H1 (cell line): ENCODE measurements at regions not wholly inside any gene's neighbourhood (a gene's known extent, or its start where the extent isn't known, plus 50 kb on each side); places are given as distances from the start of the nearest gene placed in this dataset.

Experiments
- CTCF ChIA-PET: fragments of 300-600 bp; sonication (Branson Sonifier 250); formaldehyde crosslinking; loops from one replicate; lab custom pipeline; 2021; ENCODE audit not compliant: partially characterized antibody; lab: Charles Lee
- POLR2A ChIA-PET: fragments of 300-600 bp; sonication (Branson Sonifier 250); formaldehyde crosslinking; loops from one replicate; lab custom pipeline; 2021; ENCODE audit warnings: inconsistent platforms; ENCODE audit not compliant: partially characterized antibody; lab: Charles Lee
- DNase-seq, 2 experiments: peaks; one replicate each; pipeline versions ENCODE4 v3.0.0 to v3.0.0-alpha.2; 2010 to 2022; ENCODE audit warnings: low spot score in 2 of 2, low read depth in 1 of 2, mixed read lengths in 1 of 2
- FAIRE-seq: peaks from 2 replicates; lab custom pipeline; 2011; peaks lifted over from hg19 to GRCh38; lab: Jason Lieb, UNC
- H2AFZ ChIP-seq: 2 replicates; pipeline ENCODE4 v1.8.1; 2012; ENCODE audit warnings: low read length, inconsistent platforms
- H2AK5ac ChIP-seq: 2 replicates; pipeline ENCODE4 v1.6.1; 2013; ENCODE audit warnings: low read depth, low read length
- H2BK120ac ChIP-seq: replicated peaks from 2 replicates; pipeline ENCODE3; 2013; ENCODE audit warnings: low read depth, low read length, inconsistent platforms
- H2BK12ac ChIP-seq: 2 replicates; pipeline ENCODE4 v1.6.1; 2013; ENCODE audit warnings: low read depth, low read length
- H2BK15ac ChIP-seq: 2 replicates; pipeline ENCODE4 v1.6.1; 2013; ENCODE audit warnings: low read length
- H2BK20ac ChIP-seq: 2 replicates; pipeline ENCODE4 v1.6.1; 2013; ENCODE audit warnings: low read length
- H2BK5ac ChIP-seq: 2 replicates; pipeline ENCODE4 v1.6.1; 2013; ENCODE audit warnings: low read depth, low read length
- H3K14ac ChIP-seq: 2 replicates; pipeline ENCODE4 v1.6.1; 2013; ENCODE audit warnings: inconsistent platforms; ENCODE audit not compliant: insufficient read length
- H3K18ac ChIP-seq: 2 replicates; pipeline ENCODE4 v1.6.1; 2013; ENCODE audit warnings: low read length; ENCODE audit errors: extremely low read depth
- H3K23ac ChIP-seq: 2 replicates; pipeline ENCODE4 v1.6.1; 2013; ENCODE audit warnings: inconsistent platforms; ENCODE audit not compliant: insufficient read length
- H3K23me2 ChIP-seq: 2 replicates; pipeline ENCODE4 v1.6.1; 2013; ENCODE audit warnings: low read depth, low read length
- H3K27ac ChIP-seq: 2 replicates; pipeline ENCODE4 v1.6.1; 2011; ENCODE audit warnings: low read depth, low read length, inconsistent platforms
- H3K27me3 ChIP-seq, 4 experiments: replicated peaks in 1 of 4; 1 replicate in 1 of 4; 2 replicates in 3 of 4; pipeline versions ENCODE4 v1.6.1 to v1.8.1; 2011 to 2013; ENCODE audit warnings: low read length in 3 of 4, mild to moderate bottlenecking in 3 of 4, inconsistent platforms in 2 of 4, mixed read lengths in 2 of 4, moderate library complexity in 1 of 4; ENCODE audit not compliant: control insufficient read depth in 3 of 4, insufficient read depth in 3 of 4; ENCODE audit errors: extremely low read depth in 1 of 4
- H3K36me3 ChIP-seq, 4 experiments: 2 replicates each; pipeline versions ENCODE4 v1.6.1 to v1.8.1; 2011 to 2013; ENCODE audit warnings: mild to moderate bottlenecking in 4 of 4, low read length in 3 of 4, moderate library complexity in 2 of 4, control low read depth in 1 of 4, inconsistent platforms in 1 of 4; ENCODE audit not compliant: insufficient read depth in 4 of 4, control insufficient read depth in 2 of 4
- H3K4ac ChIP-seq: replicated peaks from 2 replicates; pipeline ENCODE3; 2013; ENCODE audit warnings: low read length, low read depth, mixed read lengths, inconsistent platforms; ENCODE audit not compliant: insufficient read length
- H3K4me1 ChIP-seq, 4 experiments: replicated peaks in 1 of 4; 1 replicate in 1 of 4; 2 replicates in 3 of 4; pipeline versions ENCODE4 v1.6.1 to v1.8.1; 2011 to 2013; ENCODE audit warnings: low read length in 3 of 4, inconsistent platforms in 2 of 4, mixed read lengths in 1 of 4; ENCODE audit not compliant: insufficient read depth in 4 of 4, control insufficient read depth in 3 of 4
- H3K4me2 ChIP-seq, 2 experiments: 2 replicates each; pipeline versions ENCODE4 v1.6.1 to v1.8.1; 2011 to 2013; ENCODE audit warnings: low read depth in 2 of 2, low read length in 2 of 2, control low read depth in 1 of 2, inconsistent platforms in 1 of 2, mild to moderate bottlenecking in 1 of 2; ENCODE audit not compliant: insufficient read depth in 1 of 2
- H3K4me3 ChIP-seq, 4 experiments: fragments of 200-600, 300-600 bp in 1 of 4; sonication (generic), shearing (Covaris generic), sonication (Bioruptor Twin) in 1 of 4; 2 replicates each; pipeline versions ENCODE4 v1.5.1 to v1.8.1; 2011 to 2016; ENCODE audit warnings: low read length in 4 of 4, low read depth in 3 of 4, control low read depth in 2 of 4, inconsistent platforms in 2 of 4, mild to moderate bottlenecking in 2 of 4, mixed read lengths in 1 of 4, moderate library complexity in 1 of 4; ENCODE audit not compliant: insufficient read depth in 2 of 4; ENCODE audit errors: extremely low read depth in 1 of 4
- H3K56ac ChIP-seq: replicated peaks from 2 replicates; pipeline ENCODE3; 2013; ENCODE audit warnings: low read depth, mild to moderate bottlenecking, mixed read lengths, low read length, inconsistent platforms; ENCODE audit not compliant: insufficient read length
- H3K79me1 ChIP-seq: 2 replicates; pipeline ENCODE4 v1.6.1; 2013; ENCODE audit warnings: low read depth, low read length, control low read depth
- H3K79me2 ChIP-seq, 2 experiments: 2 replicates each; pipeline versions ENCODE4 v1.6.1 to v1.8.1; 2012 to 2013; ENCODE audit warnings: low read length in 2 of 2, mild to moderate bottlenecking in 2 of 2, inconsistent platforms in 1 of 2; ENCODE audit not compliant: insufficient read depth in 2 of 2, control insufficient read depth in 1 of 2
- H3K9ac ChIP-seq, 4 experiments: replicated peaks in 1 of 4; 1 replicate in 1 of 4; 2 replicates in 3 of 4; pipeline versions ENCODE4 v1.6.1 to v1.8.1; 2011 to 2013; ENCODE audit warnings: low read depth in 3 of 4, low read length in 3 of 4, control low read depth in 2 of 4, mild to moderate bottlenecking in 2 of 4, moderate library complexity in 2 of 4, inconsistent platforms in 1 of 4; ENCODE audit errors: extremely low read depth in 1 of 4
- H3K9me3 ChIP-seq, 2 experiments: 2 replicates each; pipeline versions ENCODE4 v1.6.1 to v1.8.1; 2012 to 2013; ENCODE audit warnings: mild to moderate bottlenecking in 2 of 2, moderate library complexity in 2 of 2, control low read depth in 1 of 2, inconsistent platforms in 1 of 2, low read depth in 1 of 2, low read length in 1 of 2, mixed read lengths in 1 of 2; ENCODE audit not compliant: insufficient read depth in 2 of 2
- H4K20me1 ChIP-seq, 2 experiments: replicated peaks in 1 of 2; 2 replicates each; pipeline versions ENCODE3 to v1.8.1; 2011 to 2013; ENCODE audit warnings: inconsistent platforms in 2 of 2, low read length in 2 of 2, mild to moderate bottlenecking in 1 of 2; ENCODE audit not compliant: insufficient read depth in 2 of 2, control insufficient read depth in 1 of 2
- H4K5ac ChIP-seq: 2 replicates; pipeline ENCODE4 v1.6.1; 2013; ENCODE audit warnings: low read length, low read depth, mixed read lengths, inconsistent platforms; ENCODE audit not compliant: insufficient read length
- H4K8ac ChIP-seq: 2 replicates; pipeline ENCODE4 v1.8.0; 2013; ENCODE audit warnings: mild to moderate bottlenecking, moderate library complexity, low read length, inconsistent platforms; ENCODE audit not compliant: insufficient read depth; ENCODE audit errors: extremely low read depth
- H4K91ac ChIP-seq: replicated peaks from 2 replicates; pipeline ENCODE3; 2013; ENCODE audit warnings: low read length, mixed read lengths, inconsistent platforms; ENCODE audit not compliant: insufficient read length
- ASH2L ChIP-seq: fragments of 200-600, 300-600 bp; sonication (generic); IDR thresholded peaks from one replicate; pipeline ENCODE4 v1.7.1; 2017; ENCODE audit warnings: low read length
- ATF3 ChIP-seq: IDR thresholded peaks from 2 replicates; pipeline ENCODE4 v1.6.1; 2011; ENCODE audit warnings: low read depth, mild to moderate bottlenecking, low read length; ENCODE audit not compliant: insufficient read depth
- CTBP2 ChIP-seq: IDR thresholded peaks from 2 replicates; pipeline ENCODE4 v1.7.0; 2011; ENCODE audit warnings: borderline replicate concordance, mild to moderate bottlenecking, moderate library complexity, mixed read lengths, low read length; ENCODE audit not compliant: insufficient read depth, insufficient read length
- CTCF ChIP-seq, 3 experiments: IDR thresholded peaks; 1 replicate in 2 of 3; 2 replicates in 1 of 3; pipeline versions ENCODE4 v1.5.1 to v1.6.1; 2011; ENCODE audit warnings: low read length in 3 of 3, mild to moderate bottlenecking in 3 of 3, inconsistent platforms in 2 of 3, low read depth in 1 of 3, moderate library complexity in 1 of 3; ENCODE audit not compliant: insufficient read depth in 1 of 3; ENCODE audit errors: control extremely low read depth in 1 of 3
- FOSL1 ChIP-seq: IDR thresholded peaks from 2 replicates; pipeline ENCODE4 v1.6.1; 2011; ENCODE audit warnings: mild to moderate bottlenecking, low read depth, low read length, moderate library complexity; ENCODE audit not compliant: insufficient read depth
- GABPA ChIP-seq: IDR thresholded peaks from 2 replicates; pipeline ENCODE4 v1.6.1; 2011; ENCODE audit warnings: mild to moderate bottlenecking, low read length, moderate library complexity, borderline replicate concordance; ENCODE audit not compliant: insufficient read depth
- HDAC6 ChIP-seq: IDR thresholded peaks from one replicate; pipeline ENCODE4 v1.7.1; 2012; ENCODE audit warnings: low read depth, mild to moderate bottlenecking, inconsistent platforms, low read length, moderate library complexity
- POU5F1 ChIP-seq: IDR thresholded peaks from 2 replicates; pipeline ENCODE4 v1.6.1; 2011; ENCODE audit warnings: low read depth, mild to moderate bottlenecking, low read length, moderate library complexity
- SP1 ChIP-seq: IDR thresholded peaks from 2 replicates; pipeline ENCODE4 v1.6.1; 2011; ENCODE audit warnings: low read depth, low read length
- TBP ChIP-seq: IDR thresholded peaks from 2 replicates; pipeline ENCODE4 v1.6.1; 2011; ENCODE audit warnings: low read depth, low read length, improper control_type of control experiment
- TCF12 ChIP-seq: IDR thresholded peaks from 2 replicates; pipeline ENCODE4 v1.6.1; 2011; ENCODE audit warnings: low read depth, mild to moderate bottlenecking, low read length
- WGBS, 2 experiments: shearing (Covaris generic) in 1 of 2; methylation state at CpG; one replicate each; pipeline versions ENCODE4 v1.1.6 to v1.1.7; 2013 to 2015; ENCODE audit warnings: low lambda C conversion rate in 2 of 2, mixed read lengths in 2 of 2, inconsistent platforms in 1 of 2, low coverage in 1 of 2, missing lambda C conversion rate in 1 of 2; ENCODE audit not compliant: insufficient replicate concordance in 2 of 2, insufficient coverage in 1 of 2, insufficient read length in 1 of 2; ENCODE audit errors: extremely low coverage in 1 of 2, missing lambda C conversion rate in 1 of 2; 5-methylcytosine and 5-hydroxymethylcytosine counted together

GRCh38 chr18:23378302-23378686 lies 74.8 kb upstream of the RIOK3 start:
- Histone ChIP-seq H2BK20ac (no peak overlapping the region), H3K14ac (no peak overlapping the region), H3K79me1 (no peaks in the 10 kb centered on the region), H3K4me1 (peaks cover 1 to 6% (median 3%) of the 10 kb centered on the region in 4 experiments; a peak in 4 of 7 replicates), H3K27me3 (no peaks in the 10 kb centered on the region), H3K18ac (no peak overlapping the region), H2BK12ac (no peak overlapping the region), H2AK5ac (no peak overlapping the region), H2BK5ac (no peak overlapping the region), H2AFZ (no peak overlapping the region), H3K9me3 (no peaks in the 10 kb centered on the region), H2BK15ac (no peak overlapping the region), H4K8ac (no peak overlapping the region), H3K4me2 (no peak overlapping the region), H3K4me3 (no peak overlapping the region), H3K27ac (no peak overlapping the region), H4K91ac (no peak overlapping the region), H4K5ac (no peak overlapping the region), H3K79me2 (no peaks in the 10 kb centered on the region), H3K9ac (no peak overlapping the region), H3K23ac (no peak overlapping the region), H4K20me1 (no peaks in the 10 kb centered on the region), H2BK120ac (no peak overlapping the region), H3K23me2 (no peaks in the 10 kb centered on the region), H3K4ac (no peak overlapping the region), H3K36me3 (no peaks in the 10 kb centered on the region; a peak in 1 of 8 replicates), H3K56ac (no peak overlapping the region)
- ChIA-PET CTCF (interaction anchor here (0.6 to 3.2 kb wide), 30 partner anchors 8 to 1338 kb away, joined by 3 to 20 read pairs (median 4); no protein-coding TSS in a partner anchor), POLR2A (no interaction called here)
- DNase-seq = no peak
- 91% methylated on average over 2 of the region's 2 CpGs; no CpG with 5 or more reads in 1 of the 2 experiments for WGBS, 2 experiments
- FAIRE-seq = no peak
- TF ChIP-seq TCF12 (no peak), SP1 (no peak), FOSL1 (no peak), ATF3 (no peak), ASH2L (no peak), GABPA (no peak), CTBP2 (no peak), POU5F1 (no peak), TBP (no peak), CTCF (IDR thresholded peaks at IDR 0.05; ENCODE audit: control extremely low read depth in 1 of 3, insufficient read depth in 1 of 3, low read depth in 1 of 3, low read length in 3 of 3) (no peak), HDAC6 (no peak)
